NCI-H1694 (cell line): ENCODE measurements at regions not wholly inside any gene's neighbourhood (a gene's known extent, or its start where the extent isn't known, plus 50 kb on each side); places are given as distances from the start of the nearest gene placed in this dataset.

ENCODE experiments used
- DNase-seq: peaks from one replicate; lab custom pipeline; 2025; lab: John Stamatoyannopoulos, UW

GRCh38 chr1:22350171-22350923 lies 101.3 kb upstream of the ZBTB40 start:
- DNase-seq, result no peak

GRCh38 chr1:22350924-22351767 lies 100.5 kb upstream of the ZBTB40 start:
- DNase-seq, result no peak

GRCh38 chr1:22351768-22352080 lies 99.9 kb upstream of the ZBTB40 start:
- no peak for DNase-seq

- no peak for DNase-seq
Observed at GRCh38 chr1:22352355-22352754, 99.3 kb upstream of the ZBTB40 start.

GRCh38 chr1:22352896-22353295 lies 98.8 kb upstream of the ZBTB40 start:
- DNase-seq, result no peak

DNA sequence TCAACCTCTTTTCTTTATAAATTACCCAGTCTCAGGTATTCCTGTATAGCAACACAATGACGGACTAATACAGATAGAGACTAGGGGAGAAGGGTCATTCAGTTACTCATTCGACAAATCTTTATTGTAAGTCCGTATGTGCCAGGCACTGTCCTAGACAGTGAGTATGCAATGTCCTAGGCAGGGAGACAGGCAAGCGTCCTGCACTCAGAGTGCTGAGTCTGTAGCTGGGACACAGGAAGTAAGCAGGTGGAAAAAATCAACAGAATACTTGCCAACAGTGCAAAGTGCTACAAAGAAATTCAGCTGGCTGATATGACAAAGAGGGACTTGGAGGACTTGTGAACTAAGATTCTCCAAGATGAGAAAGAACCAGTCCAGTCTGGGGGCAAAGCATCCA lies 92.2 kb upstream of the ZBTB40 start:
- DNase-seq, result no peak

DNA sequence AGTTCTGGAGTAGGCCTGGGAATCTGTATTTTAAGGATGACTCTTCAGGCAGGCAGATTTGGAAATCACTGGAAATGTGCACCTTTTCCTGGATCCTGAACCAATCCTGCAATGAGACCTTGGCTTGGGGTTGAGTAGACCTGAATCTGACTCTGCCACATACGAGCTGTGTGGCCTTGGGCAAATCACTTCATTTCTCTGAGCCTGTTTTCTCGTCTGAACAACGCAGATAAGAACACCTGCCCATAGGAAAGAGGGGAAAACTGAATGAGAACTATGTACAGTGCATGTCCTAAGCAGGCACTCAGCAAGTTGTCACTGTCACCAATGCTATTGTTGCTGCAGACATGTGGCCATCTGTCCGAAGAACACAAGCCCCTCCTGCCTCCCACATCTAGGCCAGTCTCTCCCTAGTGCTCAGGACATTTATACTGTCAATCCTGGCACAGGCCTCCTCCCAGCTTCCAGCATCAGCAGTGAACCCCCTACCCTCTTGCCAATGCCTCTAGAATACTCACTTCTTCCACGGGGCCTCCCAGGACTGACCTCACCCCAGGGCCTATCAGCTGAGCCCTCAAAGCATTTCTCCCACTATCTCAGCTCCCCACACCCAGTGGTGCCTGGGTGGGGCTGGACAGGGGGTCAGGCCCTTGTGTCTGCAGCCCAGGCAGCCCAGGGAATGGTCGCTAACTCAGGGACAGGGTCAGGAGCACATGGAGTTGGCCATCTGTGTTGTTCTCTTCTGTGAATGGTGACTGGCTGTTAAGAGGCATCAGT lies 88.8 kb upstream of the ZBTB40 start:
- DNase-seq, result no peak

- no peak for DNase-seq
Observed at GRCh38 chr1:22363403-22364325, 88.0 kb upstream of the ZBTB40 start.

GRCh38 chr1:22364326-22364650 lies 87.4 kb upstream of the ZBTB40 start:
- DNase-seq, result no peak

GRCh38 chr1:22364764-22365163 lies 86.9 kb upstream of the ZBTB40 start:
- DNase-seq, result no peak

DNA sequence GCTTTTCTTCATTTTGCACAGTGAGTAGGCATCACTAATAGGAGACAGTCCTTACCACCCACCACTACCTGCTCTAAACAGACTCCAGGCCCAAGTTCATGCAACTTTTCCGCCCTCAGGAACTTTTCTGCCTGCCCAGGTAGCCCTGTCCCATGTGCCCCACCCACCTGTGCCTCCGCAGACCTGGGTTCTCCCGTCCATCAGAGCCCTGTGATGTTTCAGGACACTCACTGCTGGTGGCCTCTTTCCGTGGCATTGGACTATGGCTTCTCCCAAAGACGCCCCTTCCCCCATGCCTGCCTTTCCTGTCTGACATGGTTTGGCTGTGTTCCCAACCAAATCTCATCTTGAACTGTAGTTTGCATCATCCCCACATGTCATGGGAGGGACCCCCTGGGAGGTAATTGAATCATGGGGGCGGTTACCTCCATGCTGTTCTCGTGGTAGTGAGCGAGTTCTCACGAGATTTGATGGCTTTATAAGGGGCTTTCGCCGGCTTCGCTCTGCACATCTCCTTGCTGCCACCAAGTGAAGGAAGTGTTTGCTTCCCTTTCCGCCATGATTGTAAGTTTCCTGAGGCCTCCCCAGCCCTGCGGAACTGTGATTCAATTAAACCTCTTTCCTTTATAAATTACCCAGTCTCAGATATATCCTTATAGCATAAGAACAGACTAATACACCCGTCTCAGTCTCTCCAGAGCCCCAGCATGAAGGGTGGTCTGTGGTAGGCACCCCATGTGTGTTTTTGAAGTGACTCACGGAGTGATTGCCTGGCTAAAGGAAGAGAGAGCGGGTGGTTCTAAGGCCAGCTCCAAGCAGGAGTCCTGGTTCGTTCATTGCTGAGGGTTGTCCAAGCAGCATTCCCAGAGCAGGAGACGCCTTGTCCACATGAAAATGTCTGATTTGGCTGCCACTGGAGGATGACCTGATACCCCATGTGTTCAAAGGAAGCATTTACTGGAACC lies 86.0 kb upstream of the ZBTB40 start:
- no peak for DNase-seq

DNA sequence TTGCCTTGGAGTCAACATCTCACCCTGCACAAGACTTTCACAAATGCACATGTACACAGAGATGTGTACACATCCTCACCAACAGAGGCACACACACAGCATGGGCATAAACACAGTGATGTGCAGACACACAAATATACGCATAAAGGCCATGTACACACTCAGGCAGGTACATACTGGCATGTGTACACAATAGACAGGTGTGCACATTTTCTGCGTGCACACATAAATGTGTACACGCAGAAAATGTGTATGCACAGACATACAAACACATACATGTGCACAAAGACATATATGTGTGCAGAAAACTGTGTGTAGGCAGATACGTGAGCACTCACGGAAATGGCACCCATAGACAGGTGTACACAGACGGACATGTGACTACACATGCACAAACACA lies 85.3 kb upstream of the ZBTB40 start:
- no peak for DNase-seq

GRCh38 chr1:22368125-22368524 lies 83.5 kb upstream of the ZBTB40 start:
- no peak for DNase-seq

DNA sequence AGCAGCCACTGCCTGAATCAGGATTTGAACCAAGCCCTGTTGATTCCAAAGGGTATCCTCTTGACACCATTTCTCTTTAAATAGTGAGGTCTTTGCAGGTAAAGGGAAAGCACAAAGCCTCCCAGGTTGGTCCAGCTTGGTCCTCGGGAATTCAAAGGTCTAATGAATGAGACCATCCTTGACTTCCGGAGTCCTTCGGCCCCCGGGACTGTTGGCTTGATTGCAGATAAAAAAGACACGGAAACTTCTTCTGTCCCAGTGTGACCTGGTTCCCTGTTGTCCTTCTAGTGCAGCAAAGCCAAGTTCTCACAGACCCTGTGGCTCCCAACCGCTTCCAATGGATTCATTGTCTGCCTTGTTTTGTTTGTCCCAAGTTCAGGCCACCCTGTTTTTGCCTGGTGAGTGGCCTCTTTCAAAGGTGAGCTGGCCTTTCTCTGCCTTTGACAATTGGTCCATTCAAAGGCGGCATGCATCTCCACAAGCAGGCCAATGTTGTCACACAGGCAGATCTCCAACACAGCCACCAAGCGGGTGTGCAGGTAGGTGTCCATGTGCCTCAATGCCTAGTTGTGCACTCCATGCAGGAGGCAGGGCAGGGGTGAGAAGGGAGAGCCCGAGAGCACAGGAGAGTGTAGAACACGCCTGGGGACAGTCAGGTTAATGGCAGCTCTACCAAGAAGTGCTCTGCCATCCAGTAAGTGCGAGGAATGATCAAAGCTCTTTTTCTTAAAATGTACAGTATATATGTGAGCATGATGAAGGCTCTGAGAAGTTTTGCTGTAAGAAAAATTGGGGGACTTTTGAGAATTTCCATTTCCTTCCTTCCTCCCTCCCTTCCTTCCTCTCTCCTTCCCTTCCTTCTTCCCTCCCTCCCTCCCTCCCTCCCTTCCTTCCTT lies 82.1 kb upstream of the ZBTB40 start:
- DNase-seq, result no peak

- DNase-seq, result no peak
Observed at GRCh38 chr1:22370190-22370498, 81.5 kb upstream of the ZBTB40 start.

- no peak for DNase-seq
Observed at GRCh38 chr1:22371408-22371807, 80.2 kb upstream of the ZBTB40 start.

DNA sequence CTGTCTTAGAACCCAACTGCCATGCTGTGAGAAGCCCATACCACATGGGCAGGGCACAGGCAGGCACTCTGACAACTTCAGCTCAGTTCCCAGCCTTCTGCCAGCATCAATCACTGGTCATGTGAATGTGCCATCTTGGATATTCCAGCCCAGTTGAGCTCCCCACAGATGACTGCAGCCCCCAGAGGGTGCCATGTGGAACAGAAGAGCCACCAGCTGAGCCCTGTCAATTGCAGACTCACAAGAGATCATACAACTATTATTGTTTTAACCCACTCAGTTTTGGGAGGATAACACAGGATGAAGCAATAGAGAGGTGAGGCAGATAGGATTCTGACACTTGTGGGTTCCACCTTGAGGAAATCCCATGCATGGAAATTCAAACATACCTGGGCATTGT lies 78.4 kb upstream of the ZBTB40 start:
- no peak for DNase-seq

- no peak for DNase-seq
Observed at GRCh38 chr1:22374001-22374400, 77.7 kb upstream of the ZBTB40 start.

GRCh38 chr1:22375601-22376000 lies 76.0 kb upstream of the ZBTB40 start:
- no peak for DNase-seq

- no peak for DNase-seq
Observed at GRCh38 chr1:22376001-22376400, 75.7 kb upstream of the ZBTB40 start.
